ENCODE measurements at regions not wholly inside any gene's neighbourhood (a gene's known extent, or its start where the extent isn't known, plus 50 kb on each side); places are given as distances from the start of the nearest gene placed in this dataset.

- H3K9me3 ChIP-seq, result no peaks in the 10 kb centered on the region
- no peak for ATAC-seq (ENCODE audit: insufficient number of reproducible peaks, low FRiP score, low read depth)
- no peak for TF ChIP-seq CTCF (IDR thresholded peaks at IDR 0.05)
- peak overlapping the region; percentile 10 to 81 for H3K27ac ChIP-seq
- no peaks in the 10 kb centered on the region for H3K27me3 ChIP-seq (replicated peaks; ENCODE audit: insufficient read depth)
- no peak overlapping the region for H3K4me3 ChIP-seq
- DNase-seq (ENCODE audit: low spot score), result no peak
- H3K36me3 ChIP-seq, result no peaks in the 10 kb centered on the region
- H3K4me1 ChIP-seq (ENCODE audit: control insufficient read depth in 1 of 2, low read depth in 2 of 2), result peaks cover 8 to 50% of the 10 kb centered on the region in 2 donors
Observed at GRCh38 chr1:203401199-203401877, 50.4 kb upstream of the FMOD start.

DNA sequence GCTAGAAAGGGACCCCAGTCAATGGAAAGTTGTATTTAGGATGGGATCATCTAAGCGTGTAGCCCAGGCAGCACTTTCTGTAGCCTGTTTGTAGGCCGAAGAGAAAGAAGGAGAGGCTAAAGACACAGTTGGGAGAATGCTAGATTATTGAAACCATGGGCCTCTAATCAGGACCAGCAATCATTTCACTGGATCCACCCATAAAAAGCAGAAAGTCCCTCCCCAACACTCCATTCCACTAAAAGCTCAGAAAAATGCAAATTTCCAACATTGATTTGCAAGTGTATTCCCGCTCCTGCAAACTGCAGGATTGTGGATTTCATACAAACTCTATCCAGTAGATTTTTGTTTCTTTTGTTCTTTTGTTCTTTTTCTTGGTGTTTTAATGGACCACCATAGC is 51.2 kb upstream of the FMOD start:
- Histone ChIP-seq H3K4me3 (no peak overlapping the region), H3K27ac (peak overlapping the region; percentile 60 to 81), H3K9me3 (no peaks in the 10 kb centered on the region), H3K4me1 (ENCODE audit: control insufficient read depth in 1 of 2, low read depth in 2 of 2) (peaks cover 13 to 58% of the 10 kb centered on the region in 2 donors), H3K27me3 (replicated peaks; ENCODE audit: insufficient read depth) (no peaks in the 10 kb centered on the region), H3K36me3 (no peaks in the 10 kb centered on the region)
- no peak for DNase-seq (ENCODE audit: low spot score)
- no peak for TF ChIP-seq CTCF (IDR thresholded peaks at IDR 0.05)
- ATAC-seq (ENCODE audit: insufficient number of reproducible peaks, low FRiP score, low read depth), result no peak

DNA sequence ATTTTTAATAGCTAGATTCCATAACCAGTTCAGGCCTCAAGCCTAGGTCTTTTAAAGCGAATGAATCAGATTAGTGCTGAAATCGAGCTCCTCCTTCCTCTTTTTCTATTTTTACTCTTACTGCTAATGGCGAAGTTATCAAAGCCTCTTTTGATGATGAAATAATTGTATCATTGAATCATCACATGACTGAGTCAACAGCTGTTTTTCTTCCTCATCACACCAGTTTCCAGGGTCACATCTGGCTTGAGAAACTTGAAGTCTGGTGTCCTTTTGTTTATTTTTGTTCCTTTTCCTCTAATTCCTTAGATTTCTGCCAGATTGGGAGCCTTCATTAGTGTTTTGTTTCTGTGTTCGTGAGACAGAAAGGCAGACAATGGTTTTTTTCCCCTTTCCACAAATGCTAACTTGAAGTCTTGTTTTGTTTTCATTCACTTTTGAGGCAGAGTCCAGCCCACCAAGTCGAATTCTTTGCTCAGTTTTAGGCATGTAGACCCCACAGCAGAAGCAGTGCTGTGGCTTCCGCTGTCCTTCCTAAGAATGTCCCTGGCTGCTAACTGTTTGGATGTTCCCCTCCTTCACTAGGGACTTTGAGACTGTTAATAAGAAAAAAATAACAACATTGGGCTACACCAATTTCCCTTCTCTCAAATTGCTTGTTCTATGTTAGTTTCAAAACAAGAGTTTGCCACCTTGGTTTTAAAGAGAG is 51.9 kb upstream of the FMOD start:
- peaks cover 17 to 64% of the 10 kb centered on the region in 2 donors for H3K4me1 ChIP-seq (ENCODE audit: control insufficient read depth in 1 of 2, low read depth in 2 of 2)

GRCh38 chr1:203403586-203403985 is 52.7 kb upstream of the FMOD start:
- no peak for ATAC-seq (ENCODE audit: insufficient number of reproducible peaks, low FRiP score, low read depth)
- H3K4me1 ChIP-seq (ENCODE audit: control insufficient read depth in 1 of 2, low read depth in 2 of 2), result peaks cover 22 to 72% of the 10 kb centered on the region in 2 donors
- no peak for TF ChIP-seq CTCF (IDR thresholded peaks at IDR 0.05)
- no peak for DNase-seq (ENCODE audit: low spot score)
- H3K9me3 ChIP-seq, result no peaks in the 10 kb centered on the region
- no peaks in the 10 kb centered on the region for H3K36me3 ChIP-seq
- H3K27ac ChIP-seq, result peak overlapping the region; percentile 60 to 81
- H3K27me3 ChIP-seq (replicated peaks; ENCODE audit: insufficient read depth), result no peaks in the 10 kb centered on the region
- H3K4me3 ChIP-seq, result no peak overlapping the region

More for the DNA sequence above, 51.9 kb upstream of the FMOD start:
- DNase-seq (ENCODE audit: low spot score), result no peak
- H3K27me3 ChIP-seq (replicated peaks; ENCODE audit: insufficient read depth), result no peaks in the 10 kb centered on the region
- no peak overlapping the region for H3K4me3 ChIP-seq
- no peaks in the 10 kb centered on the region for H3K36me3 ChIP-seq
- no peak for TF ChIP-seq CTCF (IDR thresholded peaks at IDR 0.05)
- H3K9me3 ChIP-seq, result no peaks in the 10 kb centered on the region
- H3K27ac ChIP-seq, result peak overlapping the region; percentile 60 to 81
- ATAC-seq (ENCODE audit: insufficient number of reproducible peaks, low FRiP score, low read depth), result peak; percentile 76

GRCh38 chr1:203404546-203404945 is 53.6 kb upstream of the FMOD start:
- Histone ChIP-seq H3K27ac (peak overlapping the region; percentile 91 to 93), H3K4me3 (no peak overlapping the region), H3K4me1 (ENCODE audit: control insufficient read depth in 1 of 2, low read depth in 2 of 2) (peaks cover 31 to 82% of the 10 kb centered on the region in 2 donors), H3K27me3 (replicated peaks; ENCODE audit: insufficient read depth) (no peaks in the 10 kb centered on the region), H3K36me3 (no peaks in the 10 kb centered on the region), H3K9me3 (no peaks in the 10 kb centered on the region)
- ATAC-seq (ENCODE audit: insufficient number of reproducible peaks, low FRiP score, low read depth) (no peak), DNase-seq (ENCODE audit: low spot score) (no peak)
- no peak for TF ChIP-seq CTCF (IDR thresholded peaks at IDR 0.05)

Data from thoracic aorta (tissue), 2 donors.